Umbilical cord (tissue), 1 donor: ENCODE measurements at regions not wholly inside any gene's neighbourhood (a gene's known extent, or its start where the extent isn't known, plus 50 kb on each side); places are given as distances from the start of the nearest gene placed in this dataset.
A peak's percentile ranks its signal among the peaks of the same experiment; 100 is the strongest.

Experiments
- DNase-seq: peaks from one replicate; pipeline ENCODE4 v3.0.0-alpha.2; 2015; ENCODE audit warnings: low spot score

GRCh38 chr10:120641695-120642094 lies 184.7 kb downstream of the PLPP4 start:
- DNase-seq = peak; percentile 44

GRCh38 chr10:120643351-120643750 lies 186.3 kb downstream of the PLPP4 start:
- peak; percentile 58 for DNase-seq

- no peak for DNase-seq
Measured at GRCh38 chr10:120644556-120645410, 187.8 kb downstream of the PLPP4 start.

GRCh38 chr10:120646159-120646732 lies 189.2 kb downstream of the PLPP4 start:
- DNase-seq = no peak

GRCh38 chr10:120646738-120647456 lies 189.9 kb downstream of the PLPP4 start:
- no peak for DNase-seq

GRCh38 chr10:120650705-120651399 lies 193.8 kb downstream of the PLPP4 start:
- DNase-seq = no peak

GRCh38 chr10:120656107-120656506 lies 195.1 kb upstream of the WDR11 start:
- no peak for DNase-seq

- no peak for DNase-seq
Measured at GRCh38 chr10:120657371-120657770, 193.8 kb upstream of the WDR11 start.

GRCh38 chr10:120658943-120659885 lies 191.9 kb upstream of the WDR11 start:
- DNase-seq = no peak

GRCh38 chr10:120666308-120666707 lies 184.9 kb upstream of the WDR11 start:
- DNase-seq = no peak

GRCh38 chr10:120667276-120667675 lies 183.9 kb upstream of the WDR11 start:
- DNase-seq = no peak

- peak; percentile 22 for DNase-seq
Measured at GRCh38 chr10:120671491-120671890, 179.7 kb upstream of the WDR11 start.

GRCh38 chr10:120683454-120683853 lies 167.7 kb upstream of the WDR11 start:
- no peak for DNase-seq

- no peak for DNase-seq
Measured at GRCh38 chr10:120684226-120684625, 166.9 kb upstream of the WDR11 start.

GRCh38 chr10:120685136-120685535 lies 166.0 kb upstream of the WDR11 start:
- no peak for DNase-seq

GRCh38 chr10:120688928-120689327 lies 162.2 kb upstream of the WDR11 start:
- DNase-seq = no peak

- DNase-seq = no peak
Measured at GRCh38 chr10:120689777-120690529, 161.2 kb upstream of the WDR11 start.

- no peak for DNase-seq
Measured at GRCh38 chr10:120691625-120692024, 159.5 kb upstream of the WDR11 start.

- no peak for DNase-seq
Measured at GRCh38 chr10:120700426-120700825, 150.7 kb upstream of the WDR11 start.

GRCh38 chr10:120701381-120701780 lies 149.8 kb upstream of the WDR11 start:
- no peak for DNase-seq
